B cell (primary cell): ENCODE measurements at regions not wholly inside any gene's neighbourhood (a gene's known extent, or its start where the extent isn't known, plus 50 kb on each side); places are given as distances from the start of the nearest gene placed in this dataset.
A peak's percentile ranks its signal among the peaks of the same experiment; 100 is the strongest.

Experiments used
- ATAC-seq: fragments of 200-7000 bp; cut with Tn5 transposase; one replicate; pipeline ENCODE4 v1.10.0; 2021; ENCODE audit warnings: low read depth, mild to moderate bottlenecking, moderate number of reproducible peaks, moderate library complexity
- CTCF ChIA-PET: fragments of 350-600 bp; sonication (Branson Sonifier 250); formaldehyde crosslinking; loops from one replicate; lab custom pipeline; 2021; ENCODE audit warnings: antibody characterized with exemption, inconsistent platforms; lab: Charles Lee
- POLR2A ChIA-PET: fragments of 350-600 bp; sonication (Branson Sonifier 250); formaldehyde crosslinking; loops from one replicate; lab custom pipeline; 2021; ENCODE audit warnings: antibody characterized with exemption; lab: Charles Lee
- DNase-seq: peaks from one replicate; pipeline ENCODE4 v3.0.0; 2013
- H2AFZ ChIP-seq: 2 replicates; pipeline ENCODE4 v1.6.1; 2012; ENCODE audit warnings: mild to moderate bottlenecking, low read depth, low read length; ENCODE audit not compliant: insufficient read depth, poor library complexity, severe bottlenecking
- H3K27ac ChIP-seq, 2 donors: 1 replicate in 1 of 2; 2 replicates in 1 of 2; pipeline ENCODE4 v1.5.1; 2012 to 2013; ENCODE audit warnings: low read length in 2 of 2, mild to moderate bottlenecking in 2 of 2, moderate library complexity in 1 of 2
- H3K27me3 ChIP-seq, 4 experiments: fragments of 200-600 bp in 1 of 4; sonication (generic) in 1 of 4; replicated peaks in 1 of 4; 1 replicate in 2 of 4; 2 replicates in 2 of 4; pipeline versions ENCODE4 v1.6.1 to v1.7.0; 2013 to 2016; ENCODE audit warnings: low read length in 3 of 4, mild to moderate bottlenecking in 2 of 4, mixed read lengths in 1 of 4, moderate library complexity in 1 of 4; ENCODE audit not compliant: insufficient read depth in 4 of 4, control insufficient read depth in 3 of 4; ENCODE audit errors: control extremely low read depth in 1 of 4
- H3K36me3 ChIP-seq, 2 experiments: replicated peaks in 1 of 2; 1 replicate in 1 of 2; 2 replicates in 1 of 2; pipeline versions ENCODE4 v1.6.1 to v1.7.1; 2013; ENCODE audit warnings: low read length in 1 of 2; ENCODE audit not compliant: insufficient read depth in 2 of 2, control insufficient read depth in 1 of 2; ENCODE audit errors: control extremely low read depth in 1 of 2, extremely low read depth in 1 of 2
- H3K4me1 ChIP-seq, 2 donors: fragments of 200-600 bp in 1 of 2; sonication (generic) in 1 of 2; 1 replicate in 1 of 2; 2 replicates in 1 of 2; pipeline versions ENCODE4 v1.5.1 to v1.6.1; 2013 to 2017; ENCODE audit warnings: low read length in 2 of 2; ENCODE audit not compliant: control insufficient read depth in 2 of 2, insufficient read depth in 2 of 2
- H3K4me2 ChIP-seq: replicated peaks from 2 replicates; pipeline ENCODE3; 2012; ENCODE audit warnings: mild to moderate bottlenecking, low read depth, low read length; ENCODE audit not compliant: poor library complexity, severe bottlenecking
- H3K4me3 ChIP-seq, 5 experiments: fragments of 200-600 bp in 1 of 5; sonication (generic) in 1 of 5; 1 replicate in 3 of 5; 2 replicates in 2 of 5; pipeline versions ENCODE4 v1.5.1 to v1.7.0; 2011 to 2016; ENCODE audit warnings: low read length in 4 of 5, mild to moderate bottlenecking in 4 of 5, low read depth in 2 of 5, control low read depth in 1 of 5, moderate library complexity in 1 of 5; ENCODE audit not compliant: insufficient read depth in 1 of 5; ENCODE audit errors: control extremely low read depth in 1 of 5, extremely low read depth in 1 of 5
- H3K79me2 ChIP-seq: fragments of 200-600 bp; sonication (generic); one replicate; pipeline ENCODE4 v1.6.0; 2016; ENCODE audit warnings: low read length; ENCODE audit not compliant: control insufficient read depth, insufficient read depth
- H3K9ac ChIP-seq: fragments of 200-600 bp; sonication (generic); 2 replicates; pipeline ENCODE4 v1.6.1; 2017; ENCODE audit warnings: mild to moderate bottlenecking, low read length, moderate library complexity
- H3K9me3 ChIP-seq, 3 donors: one replicate each; pipeline versions ENCODE4 v1.6.1 to v1.7.1; 2013; ENCODE audit warnings: low read length in 2 of 3; ENCODE audit not compliant: control insufficient read depth in 2 of 3, insufficient read depth in 1 of 3; ENCODE audit errors: control extremely low read depth in 1 of 3
- H4K20me1 ChIP-seq: 2 replicates; pipeline ENCODE4 v1.6.0; 2012; ENCODE audit warnings: mild to moderate bottlenecking, low read length; ENCODE audit not compliant: insufficient read depth, control insufficient read depth, poor library complexity, severe bottlenecking
- H3K27ac Mint-ChIP-seq: one replicate; pipeline ENCODE4 v1.8.0; 2021; ENCODE audit warnings: mixed read lengths
- H3K27me3 Mint-ChIP-seq: one replicate; pipeline ENCODE4 v1.8.0; 2021; ENCODE audit warnings: mixed read lengths
- H3K4me1 Mint-ChIP-seq: one replicate; pipeline ENCODE4 v1.8.0; 2021; ENCODE audit warnings: mixed read lengths
- H3K4me3 Mint-ChIP-seq: one replicate; pipeline ENCODE4 v1.8.0; 2021; ENCODE audit warnings: mixed read lengths
- H3K9me3 Mint-ChIP-seq: one replicate; pipeline ENCODE4 v1.8.0; 2022; ENCODE audit warnings: mixed read lengths; ENCODE audit not compliant: insufficient read depth
- EZH2 ChIP-seq: IDR thresholded peaks from 2 replicates; pipeline ENCODE4 v1.6.1; 2012; ENCODE audit warnings: borderline replicate concordance, low read depth, mild to moderate bottlenecking, moderate library complexity, low read length; ENCODE audit not compliant: insufficient read depth, poor library complexity, severe bottlenecking
- WGBS: methylation state at CpG from one replicate; pipeline ENCODE4 v1.1.5; 2013; ENCODE audit warnings: missing lambda C conversion rate; ENCODE audit not compliant: insufficient coverage; 5-methylcytosine and 5-hydroxymethylcytosine counted together
- intact Hi-C: fragments of 100-400 bp; cut with micrococcal nuclease; formaldehyde crosslinking; loops from one replicate; pipeline ENCODE4 v1.10.0; 2022
- TF ChIP-seq, protein P1 (sequence below): fragments of 200-600 bp; IDR thresholded peaks from one replicate; pipeline ENCODE4 v1.8.0; 2022; ENCODE audit warnings: antibody characterized with exemption, mild to moderate bottlenecking

DNA sequence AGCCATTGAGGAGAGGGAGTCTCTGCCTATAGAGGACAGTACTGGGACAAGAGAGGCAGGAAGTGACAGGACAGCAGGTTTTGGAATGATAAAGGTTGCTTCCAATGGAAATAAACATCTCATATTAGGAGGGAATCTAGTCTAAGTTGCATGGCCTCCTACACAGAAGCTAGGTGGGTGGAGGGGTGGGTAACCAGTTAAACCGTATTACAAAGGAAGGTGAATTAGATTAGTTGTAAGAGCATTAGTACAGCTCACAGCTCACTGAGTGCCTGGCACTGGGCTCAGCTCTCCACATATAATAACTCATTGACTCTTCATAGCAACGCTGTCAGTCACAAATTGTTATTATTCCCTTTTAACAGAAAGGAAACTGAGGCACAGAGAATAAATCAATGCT is 468.1 kb downstream of the PTPRU start:
- Mint-ChIP-seq H3K4me3 (no peak overlapping the region), H3K27me3 (peaks cover 37% of the 10 kb centered on the region), H3K9me3 (no peaks in the 10 kb centered on the region), H3K4me1 (peaks cover 4% of the 10 kb centered on the region), H3K27ac (no peak overlapping the region)
- DNase-seq (no peak), ATAC-seq (no peak)
- H4K20me1 ChIP-seq, result no peaks in the 10 kb centered on the region
- H3K4me3 ChIP-seq, result no peak overlapping the region
- no peaks in the 10 kb centered on the region for H3K79me2 ChIP-seq
- peaks cover 0 to 6% (median 0%) of the 10 kb centered on the region in 3 donors for H3K9me3 ChIP-seq
- WGBS, result 89% methylated on average over 1 of the region's 2 CpGs
- peaks cover 0 to 26% (median 4%) of the 10 kb centered on the region in 4 experiments for H3K27me3 ChIP-seq
- H3K36me3 ChIP-seq, result no peaks in the 10 kb centered on the region
- ChIA-PET CTCF (no interaction called here), POLR2A (no interaction called here)
- H3K4me1 ChIP-seq, result no peaks in the 10 kb centered on the region
- intact Hi-C loops, result no loop called here
- H2AFZ ChIP-seq, result no peak overlapping the region
- no peak overlapping the region for H3K9ac ChIP-seq
- TF ChIP-seq EZH2, result no peak
- TF ChIP-seq, protein P1, sequence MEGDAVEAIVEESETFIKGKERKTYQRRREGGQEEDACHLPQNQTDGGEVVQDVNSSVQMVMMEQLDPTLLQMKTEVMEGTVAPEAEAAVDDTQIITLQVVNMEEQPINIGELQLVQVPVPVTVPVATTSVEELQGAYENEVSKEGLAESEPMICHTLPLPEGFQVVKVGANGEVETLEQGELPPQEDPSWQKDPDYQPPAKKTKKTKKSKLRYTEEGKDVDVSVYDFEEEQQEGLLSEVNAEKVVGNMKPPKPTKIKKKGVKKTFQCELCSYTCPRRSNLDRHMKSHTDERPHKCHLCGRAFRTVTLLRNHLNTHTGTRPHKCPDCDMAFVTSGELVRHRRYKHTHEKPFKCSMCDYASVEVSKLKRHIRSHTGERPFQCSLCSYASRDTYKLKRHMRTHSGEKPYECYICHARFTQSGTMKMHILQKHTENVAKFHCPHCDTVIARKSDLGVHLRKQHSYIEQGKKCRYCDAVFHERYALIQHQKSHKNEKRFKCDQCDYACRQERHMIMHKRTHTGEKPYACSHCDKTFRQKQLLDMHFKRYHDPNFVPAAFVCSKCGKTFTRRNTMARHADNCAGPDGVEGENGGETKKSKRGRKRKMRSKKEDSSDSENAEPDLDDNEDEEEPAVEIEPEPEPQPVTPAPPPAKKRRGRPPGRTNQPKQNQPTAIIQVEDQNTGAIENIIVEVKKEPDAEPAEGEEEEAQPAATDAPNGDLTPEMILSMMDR, result no peak
- no peak overlapping the region for H3K4me2 ChIP-seq
- no peak overlapping the region for H3K27ac ChIP-seq

DNA sequence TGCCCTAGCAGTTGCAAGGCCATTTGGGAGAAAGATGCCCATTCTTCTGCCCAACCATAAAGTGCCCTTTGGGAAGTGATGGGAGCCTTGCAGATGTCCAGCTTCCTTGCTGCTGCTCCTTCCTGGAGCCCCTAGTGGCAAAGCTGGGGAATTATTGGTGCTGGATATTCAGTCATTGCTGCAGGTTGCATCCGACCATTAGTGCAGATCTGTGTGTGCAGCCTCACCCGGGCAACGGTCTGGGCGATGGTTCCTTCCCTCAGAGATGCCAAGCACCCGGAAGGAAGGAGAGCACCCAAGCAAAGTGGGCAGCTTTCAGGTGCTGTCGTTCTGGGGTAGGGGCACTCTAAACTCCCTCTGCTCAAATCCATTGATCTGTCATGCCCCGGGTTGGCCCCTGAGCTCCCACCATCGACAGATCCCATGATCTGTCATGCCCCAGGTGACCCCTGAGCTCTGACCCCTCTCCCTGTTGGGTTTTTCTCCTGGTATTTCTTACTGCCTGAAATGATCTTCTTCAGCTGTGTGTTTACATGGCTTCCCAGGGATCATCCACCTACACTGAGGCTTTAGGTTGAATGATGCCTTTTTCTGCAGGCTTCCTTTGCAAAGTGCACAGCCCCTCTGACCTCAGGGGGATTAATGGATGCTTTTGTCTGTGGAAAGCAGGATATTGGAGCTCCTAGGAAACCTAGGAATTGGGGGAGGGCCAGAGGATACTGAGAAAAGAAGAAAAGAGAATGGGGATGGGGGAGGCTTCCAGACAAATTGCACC is 467.5 kb downstream of the PTPRU start:
- Mint-ChIP-seq H3K4me1 (peaks cover 4% of the 10 kb centered on the region), H3K27ac (no peak overlapping the region), H3K9me3 (no peaks in the 10 kb centered on the region), H3K27me3 (peaks cover 40% of the 10 kb centered on the region), H3K4me3 (no peak overlapping the region)
- H3K9me3 ChIP-seq, result peaks cover 0 to 6% (median 0%) of the 10 kb centered on the region in 3 donors
- peaks cover 0 to 26% (median 4%) of the 10 kb centered on the region in 4 experiments for H3K27me3 ChIP-seq
- ChIA-PET CTCF (interaction anchor here (1.8 kb wide), 1 partner anchor 11 kb away, joined by 5 read pairs; no protein-coding TSS in a partner anchor), POLR2A (no interaction called here)
- no peak overlapping the region for H3K9ac ChIP-seq
- WGBS, result 50% methylated on average over 8 of the region's 8 CpGs
- H3K4me3 ChIP-seq, result no peak overlapping the region
- H2AFZ ChIP-seq, result no peak overlapping the region
- TF ChIP-seq EZH2, result no peak
- TF ChIP-seq, protein P1, result peak; percentile 33
- intact Hi-C loops, result no loop called here
- no peak overlapping the region for H3K4me2 ChIP-seq
- no peaks in the 10 kb centered on the region for H4K20me1 ChIP-seq
- no peaks in the 10 kb centered on the region for H3K79me2 ChIP-seq
- DNase-seq (no peak), ATAC-seq (no peak)
- no peaks in the 10 kb centered on the region for H3K4me1 ChIP-seq
- no peaks in the 10 kb centered on the region for H3K36me3 ChIP-seq
- H3K27ac ChIP-seq, result no peak overlapping the region
